GM06990 (cell line): ENCODE measurements at regions not wholly inside any gene's neighbourhood (a gene's known extent, or its start where the extent isn't known, plus 50 kb on each side); places are given as distances from the start of the nearest gene placed in this dataset.

Source experiments
- DNase-seq: peaks from one replicate; pipeline ENCODE4 v3.0.0-alpha.2; 2011; ENCODE audit not compliant: insufficient read length; ENCODE audit errors: extremely low read depth
- H3K27me3 ChIP-seq: replicated peaks from 2 replicates; pipeline ENCODE4 v1.6.0; 2011; ENCODE audit warnings: low read length; ENCODE audit not compliant: control insufficient read depth, insufficient read depth
- H3K36me3 ChIP-seq: 2 replicates; pipeline ENCODE4 v1.5.1; 2011; ENCODE audit warnings: low read length; ENCODE audit not compliant: control insufficient read depth, insufficient read depth
- H3K4me3 ChIP-seq: replicated peaks from 2 replicates; pipeline ENCODE4 v1.5.1; 2011; ENCODE audit warnings: low read depth, mild to moderate bottlenecking, control low read depth, low read length
- CTCF ChIP-seq: IDR thresholded peaks from 2 replicates; pipeline ENCODE4 v1.5.1; 2011; ENCODE audit warnings: low read length, control low read depth, mild to moderate bottlenecking, inconsistent platforms; ENCODE audit not compliant: insufficient read depth, poor library complexity, severe bottlenecking

- H3K36me3 ChIP-seq, result no peaks in the 10 kb centered on the region
- no peak for DNase-seq
- H3K27me3 ChIP-seq, result no peaks in the 10 kb centered on the region
- no peak for TF ChIP-seq CTCF
- no peak overlapping the region for H3K4me3 ChIP-seq
Observed at GRCh38 chr2:195414537-195415100, 242.4 kb upstream of the SLC39A10 start.

GRCh38 chr2:195413944-195414343 lies 243.1 kb upstream of the SLC39A10 start:
- TF ChIP-seq CTCF, result no peak
- H3K36me3 ChIP-seq, result no peaks in the 10 kb centered on the region
- no peak for DNase-seq
- H3K4me3 ChIP-seq, result no peak overlapping the region
- H3K27me3 ChIP-seq, result no peaks in the 10 kb centered on the region

- TF ChIP-seq CTCF, result no peak
- Histone ChIP-seq H3K4me3 (no peak overlapping the region), H3K36me3 (no peaks in the 10 kb centered on the region), H3K27me3 (no peaks in the 10 kb centered on the region)
- DNase-seq, result no peak
Observed at GRCh38 chr2:195413422-195413821, 243.6 kb upstream of the SLC39A10 start.

- H3K27me3 ChIP-seq, result no peaks in the 10 kb centered on the region
- H3K36me3 ChIP-seq, result no peaks in the 10 kb centered on the region
- no peak overlapping the region for H3K4me3 ChIP-seq
- TF ChIP-seq CTCF, result no peak
- no peak for DNase-seq
Observed at GRCh38 chr2:195411219-195411687, 245.8 kb upstream of the SLC39A10 start.

GRCh38 chr2:195410074-195410671 lies 246.9 kb upstream of the SLC39A10 start:
- DNase-seq, result peak; percentile 13
- Histone ChIP-seq H3K27me3 (no peaks in the 10 kb centered on the region), H3K4me3 (no peak overlapping the region), H3K36me3 (no peaks in the 10 kb centered on the region)
- no peak for TF ChIP-seq CTCF
